ENCODE measurements at regions not wholly inside any gene's neighbourhood (a gene's known extent, or its start where the extent isn't known, plus 50 kb on each side); places are given as distances from the start of the nearest gene placed in this dataset.
"Not testable (repeated sequence)": the region's sequence is repeated elsewhere in the genome, so short reads cannot be mapped to it uniquely, and the experiment has no call there.

DNA sequence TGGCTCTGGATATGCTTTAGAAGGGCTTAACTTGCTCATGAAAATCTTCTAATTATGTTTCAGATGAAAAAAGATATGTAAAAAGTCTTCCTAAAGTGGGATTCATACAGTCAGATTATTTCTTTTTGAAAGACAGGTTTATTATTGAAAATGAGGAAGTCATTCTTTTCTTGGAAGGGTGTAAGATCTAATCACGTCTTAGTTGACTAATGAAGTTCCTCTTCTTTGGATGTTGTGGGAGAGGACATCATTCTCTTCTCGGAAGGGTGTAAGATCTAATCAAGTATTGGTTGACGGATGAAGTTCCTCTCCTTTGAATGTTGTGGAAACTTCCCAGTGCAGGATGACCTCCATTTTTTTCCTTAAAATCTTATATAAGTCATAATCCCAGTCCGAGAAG lies 74.9 kb downstream of the ALG10 start:
- DNase-seq, result no peak

DNA sequence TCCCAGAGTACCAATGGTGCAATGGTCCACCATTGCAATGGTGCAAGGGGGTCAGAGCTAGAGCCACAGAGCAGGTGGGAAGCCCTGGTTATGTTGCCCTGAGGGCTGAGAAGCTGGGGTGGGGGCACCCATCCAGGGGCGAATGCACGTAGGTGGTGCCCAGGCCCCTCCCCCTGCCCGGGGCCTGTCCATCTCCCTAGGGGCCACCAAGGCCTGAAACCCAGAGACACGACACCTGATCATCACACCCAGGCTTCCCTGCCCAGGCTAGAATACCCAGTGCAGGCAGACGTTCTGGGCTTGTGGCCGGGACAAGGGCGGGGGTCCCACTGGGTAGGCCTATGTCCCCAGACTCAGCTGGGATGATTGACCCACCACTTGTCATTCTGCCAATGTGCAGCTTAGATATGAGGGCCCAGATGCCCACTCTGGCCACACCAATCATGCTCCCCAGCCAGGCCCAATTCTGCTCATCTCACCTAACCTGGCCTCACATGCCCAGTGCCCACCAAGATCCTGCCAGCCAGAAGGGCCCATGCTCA lies 83.2 kb downstream of the ALG10 start:
- no peak for DNase-seq

DNA sequence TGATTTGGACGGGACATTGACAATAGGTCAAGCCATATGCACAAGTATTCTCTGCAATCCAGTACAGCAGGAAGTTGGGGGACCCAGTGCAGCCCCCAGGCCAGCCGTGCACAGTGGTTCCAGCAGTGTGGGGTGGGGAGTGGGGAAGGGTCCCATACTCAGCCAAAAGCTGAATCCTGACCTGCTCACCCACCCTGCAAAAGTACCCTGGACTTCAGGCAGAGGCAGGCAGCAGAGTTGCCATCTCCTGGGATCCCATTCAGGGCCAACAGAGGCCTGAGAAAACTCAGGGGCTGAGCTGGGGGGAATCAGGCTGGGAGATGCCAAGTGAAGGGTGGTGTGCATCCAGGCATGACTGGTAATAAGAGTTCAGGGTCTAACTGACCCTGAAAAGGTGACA lies 83.9 kb downstream of the ALG10 start:
- no peak for DNase-seq

DNA sequence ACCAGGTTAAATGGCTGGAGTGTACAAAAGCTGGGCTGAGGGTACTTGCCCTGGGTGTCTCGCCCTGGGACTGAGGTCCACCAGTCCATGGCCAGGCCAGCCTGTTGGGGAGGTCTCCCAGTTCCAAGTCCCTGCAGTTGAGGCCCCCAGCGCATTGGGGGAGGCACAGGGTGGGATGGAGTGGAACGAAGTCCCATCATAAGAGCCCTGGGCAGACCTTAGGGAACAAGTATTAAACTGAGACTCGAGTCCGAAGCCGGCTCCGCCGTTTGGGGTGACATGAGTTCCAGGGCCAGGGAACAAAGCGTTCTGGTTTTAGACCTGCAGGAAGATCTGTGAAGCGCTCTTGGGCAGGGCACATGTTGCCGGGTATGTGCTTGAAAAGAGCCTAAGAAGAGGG lies 84.7 kb downstream of the ALG10 start:
- no peak for DNase-seq

DNA sequence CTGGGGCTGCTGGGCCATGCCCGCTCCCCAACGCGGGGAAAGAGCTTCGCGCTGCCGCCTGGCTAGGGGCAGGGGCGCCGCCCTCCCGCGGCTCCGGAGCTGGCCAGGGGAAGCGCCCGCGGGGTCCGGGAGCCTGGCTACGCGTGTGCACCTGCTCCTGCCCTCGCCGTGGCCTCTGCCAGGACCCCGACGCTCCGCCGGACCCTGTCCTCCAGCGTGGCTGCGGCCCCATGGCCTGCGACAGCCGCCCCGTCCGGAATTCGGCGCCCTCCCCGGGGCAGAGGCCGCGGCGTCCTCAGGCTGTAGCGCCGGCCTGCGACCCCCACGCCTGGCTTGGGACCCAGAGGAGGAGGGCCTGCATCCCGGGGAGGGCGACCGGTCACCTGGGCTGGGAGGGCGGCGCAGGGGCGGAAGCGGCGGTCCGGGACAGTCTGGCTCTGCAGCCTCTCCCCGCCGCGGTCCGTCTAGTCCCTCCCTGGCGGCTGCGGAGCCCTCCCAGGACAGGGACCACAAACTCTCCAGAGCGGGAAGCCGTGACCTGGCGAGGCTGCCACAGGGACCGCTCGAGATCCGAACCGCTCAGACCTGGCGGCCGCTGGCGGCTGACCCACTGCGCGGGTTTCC lies 85.6 kb downstream of the ALG10 start:
- no peak for DNase-seq

DNA sequence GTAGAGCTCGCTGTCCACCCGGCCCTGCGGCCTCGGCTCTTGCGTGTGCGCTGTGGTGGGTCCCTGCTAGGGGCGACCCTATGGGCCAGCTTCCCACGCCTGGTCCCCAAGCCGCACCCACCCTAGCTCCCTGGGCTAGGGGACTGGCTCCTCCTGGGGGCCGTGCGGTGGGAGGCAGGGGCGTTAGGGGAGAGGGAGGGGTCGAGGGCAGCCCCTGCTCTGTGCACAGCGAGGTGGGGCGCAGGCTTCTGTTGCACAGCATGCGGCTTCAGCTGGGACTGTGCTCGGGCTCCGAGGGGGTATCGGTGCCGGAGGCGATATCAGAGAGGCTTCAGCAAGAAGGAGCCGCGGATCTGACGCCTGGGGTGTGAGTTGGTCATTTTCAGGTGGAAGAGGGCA lies 86.1 kb downstream of the ALG10 start:
- DNase-seq, result no peak

DNA sequence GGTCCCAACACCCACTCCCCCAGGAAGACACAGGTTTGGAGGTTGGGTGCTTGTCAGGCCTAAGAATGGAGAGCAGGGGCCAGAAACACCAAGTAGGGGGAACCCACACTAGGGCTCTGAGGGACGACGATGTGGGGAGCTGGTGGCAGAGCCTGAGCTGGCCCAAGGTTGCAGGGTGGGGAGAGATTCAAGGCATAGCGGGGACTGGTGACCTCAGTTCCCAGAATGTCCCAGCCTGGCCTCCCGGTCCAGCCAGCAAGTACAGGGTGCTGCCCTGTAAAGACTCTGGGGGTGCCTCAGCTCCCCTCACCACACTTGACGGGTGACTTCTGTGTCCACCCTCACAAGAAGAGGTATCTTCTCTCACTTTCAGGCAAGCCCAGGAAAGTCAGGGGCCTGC lies 86.7 kb downstream of the ALG10 start:
- no peak for DNase-seq

DNA sequence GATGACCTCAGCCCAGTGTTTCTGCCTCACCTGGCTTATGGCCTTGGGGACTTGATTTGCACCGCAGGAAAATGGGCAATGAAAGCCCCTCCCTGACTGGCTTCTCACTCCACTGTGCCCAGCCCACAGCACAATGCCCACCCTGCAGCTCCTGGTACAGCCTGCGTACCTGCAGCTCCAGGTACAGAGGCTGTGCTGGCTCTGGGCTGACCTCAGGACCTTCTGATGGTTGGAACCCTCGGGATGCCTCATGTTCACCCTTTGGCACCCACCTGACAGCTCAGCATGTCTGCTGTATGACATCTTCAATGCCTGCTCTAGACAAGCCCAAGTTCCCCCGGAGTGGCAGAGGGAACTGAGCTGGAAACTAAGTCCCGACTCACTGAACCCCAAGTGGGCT lies 87.1 kb downstream of the ALG10 start:
- no peak for DNase-seq

DNA sequence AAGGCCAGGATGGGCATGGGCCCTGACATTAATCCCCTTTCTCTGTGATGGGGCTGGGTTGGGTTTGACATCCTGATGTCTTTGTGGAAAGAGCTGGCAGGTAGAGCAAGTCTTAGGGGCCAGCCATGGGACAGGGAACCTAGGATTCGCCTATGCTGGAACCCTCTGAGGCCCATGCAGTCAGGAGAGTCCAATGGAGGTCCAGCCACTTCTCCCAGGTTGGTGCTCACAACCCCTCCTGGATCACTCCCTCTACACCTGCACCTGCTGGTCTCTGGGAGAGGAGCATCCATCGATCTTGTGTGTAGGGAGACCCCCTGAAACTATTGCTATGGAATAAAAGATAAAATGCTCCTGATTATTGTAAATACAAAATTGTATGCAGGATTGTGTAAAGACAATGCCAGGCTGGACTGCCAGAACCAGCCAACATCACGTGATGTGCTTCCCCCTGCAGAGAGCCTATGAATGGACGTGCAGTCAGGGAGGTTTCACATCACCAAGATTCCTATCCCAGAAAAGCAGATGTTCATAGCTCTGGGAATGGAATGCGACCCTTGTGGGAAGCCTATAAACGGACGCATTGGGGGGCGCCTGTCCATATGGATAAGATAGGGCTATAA lies 87.7 kb downstream of the ALG10 start:
- not testable (repeated sequence) for DNase-seq

DNA sequence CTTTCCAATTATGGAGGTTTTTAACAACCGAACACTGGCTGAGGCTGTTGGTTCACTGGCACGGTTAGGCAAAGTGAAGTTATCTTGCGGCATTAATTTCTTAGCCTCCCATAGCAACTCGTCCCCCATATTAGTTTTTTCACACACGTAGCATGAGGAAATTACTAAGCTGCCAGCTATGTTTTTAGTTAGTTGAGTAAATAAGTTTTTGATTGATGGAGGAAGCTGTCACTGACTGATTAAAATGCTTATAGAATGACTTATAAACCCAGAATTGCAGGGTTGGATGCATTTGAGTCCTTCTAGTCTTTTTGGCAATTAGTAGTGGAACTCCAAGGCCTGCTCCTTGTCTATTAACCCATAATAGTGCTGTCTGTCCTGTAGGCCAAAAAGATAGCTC lies 97.1 kb downstream of the ALG10 start:
- no peak for DNase-seq

DNA sequence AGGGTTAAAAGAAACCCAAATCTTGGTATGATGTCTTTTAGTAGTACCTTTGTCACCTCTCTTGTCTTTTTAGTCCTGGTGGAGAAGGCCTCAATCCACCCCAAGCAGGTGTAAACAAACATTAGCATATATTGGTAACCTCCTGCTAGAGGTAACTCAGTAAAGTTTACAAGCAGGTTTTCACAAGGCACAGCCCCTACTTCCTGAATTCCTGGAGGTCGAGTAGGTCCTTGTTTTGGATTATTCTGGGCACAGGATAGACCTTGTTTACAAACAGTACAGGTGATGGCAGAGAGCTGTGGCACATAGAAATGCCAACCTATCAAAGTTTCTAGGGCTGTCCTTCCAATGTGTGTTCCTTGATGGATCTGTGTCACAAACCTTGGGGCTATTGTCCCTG lies 99.1 kb downstream of the ALG10 start:
- DNase-seq, result no peak

DNA sequence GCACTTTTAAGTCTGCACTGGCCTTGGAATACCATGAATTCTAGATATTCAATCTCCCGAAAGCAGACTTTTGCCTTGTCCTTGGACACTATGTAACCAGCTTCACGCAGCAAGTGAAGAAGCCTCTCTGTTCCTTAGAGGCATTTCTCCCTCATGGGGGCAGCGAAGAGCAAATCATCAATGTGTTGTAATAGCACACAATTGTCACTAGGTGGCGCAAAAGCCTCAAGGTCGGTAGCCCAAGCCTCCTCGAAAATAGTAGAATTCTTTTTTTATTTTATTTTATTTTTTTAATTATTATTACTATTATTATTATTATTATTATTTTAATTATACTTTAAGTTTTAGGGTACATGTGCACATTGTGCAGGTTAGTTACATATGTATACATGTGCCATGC lies 100.8 kb downstream of the ALG10 start:
- peak in 24 of 56 donors; percentile 1 to 71 (median 12) for DNase-seq

DNA sequence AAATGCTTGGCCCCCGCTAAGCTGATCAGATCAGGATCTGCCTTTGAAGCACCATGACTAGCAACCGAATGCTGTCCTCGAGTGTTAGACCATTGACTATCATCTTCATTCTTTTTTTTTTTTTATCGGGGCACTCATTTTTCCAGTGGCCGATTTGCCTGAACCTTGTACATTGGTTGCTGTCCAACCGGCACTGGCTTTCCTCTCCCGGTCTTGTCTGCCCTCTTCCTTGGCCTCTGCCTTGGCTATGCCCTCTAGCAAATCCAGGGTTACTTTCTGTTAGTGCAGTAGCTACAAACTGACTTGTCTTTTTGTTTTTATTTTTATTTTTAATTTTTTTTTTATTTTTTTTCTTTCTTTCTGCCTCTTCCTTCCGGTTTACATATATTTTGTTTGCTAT lies 102.3 kb downstream of the ALG10 start:
- no peak for DNase-seq

DNA sequence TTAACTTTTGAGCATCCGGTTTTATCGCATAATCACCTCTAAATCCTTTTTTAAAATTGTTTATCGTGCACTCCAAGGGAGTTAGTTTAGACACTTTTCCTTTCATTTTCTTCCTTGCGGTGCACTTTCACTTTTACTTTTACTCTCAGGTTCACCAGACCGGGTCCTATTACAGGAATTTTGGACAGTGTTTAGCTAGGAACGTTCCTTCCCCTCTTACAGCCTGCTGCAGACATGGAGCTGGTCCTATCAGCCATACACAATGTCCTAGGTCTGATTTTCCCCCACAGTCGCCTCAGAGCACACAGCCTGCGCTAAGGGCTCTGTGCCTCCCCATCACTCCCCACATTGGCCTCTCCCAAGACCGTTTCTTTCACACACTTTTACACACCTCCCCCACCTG lies 103.9 kb downstream of the ALG10 start:
- DNase-seq, result no peak

DNA sequence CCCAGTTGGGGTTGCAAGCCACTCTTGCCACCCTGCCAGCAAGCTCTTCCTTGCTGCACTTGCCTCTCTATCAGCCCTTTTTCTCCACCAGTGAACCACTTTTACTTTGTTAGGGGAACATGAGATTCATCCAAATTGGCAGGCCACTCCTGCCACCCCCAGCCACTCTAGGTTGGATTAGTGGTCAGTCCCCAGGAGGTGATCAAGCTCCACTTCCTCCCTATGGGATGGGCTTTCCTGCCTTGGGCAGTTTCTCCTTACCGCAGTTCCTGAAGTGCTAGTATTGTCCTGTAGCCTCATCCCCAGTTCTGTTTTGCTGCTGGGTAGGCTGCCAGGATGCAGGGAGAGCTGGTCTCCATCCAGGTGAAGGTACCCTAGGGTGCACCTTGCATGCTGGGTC lies 104.5 kb downstream of the ALG10 start:
- no peak for DNase-seq

DNA sequence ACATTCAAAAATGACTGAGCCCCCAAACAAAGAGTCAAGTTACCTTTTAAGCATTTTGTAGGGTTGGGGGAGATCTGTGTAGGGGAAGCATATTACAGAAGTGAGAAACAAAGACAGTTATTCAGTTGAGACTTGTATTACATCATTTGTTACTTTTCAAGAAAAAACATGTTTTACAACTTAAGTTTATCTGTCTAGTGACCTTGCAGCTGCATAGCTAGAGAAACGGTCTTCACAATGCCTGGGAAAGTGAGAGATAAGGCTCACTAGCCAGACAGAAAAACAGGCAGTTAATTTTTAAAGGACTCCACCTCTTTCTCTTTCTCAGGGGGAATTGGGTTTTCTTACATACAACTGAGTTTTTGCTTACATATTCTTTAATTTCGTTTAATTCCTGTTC lies 105.1 kb downstream of the ALG10 start:
- DNase-seq, result not testable (repeated sequence)

DNA sequence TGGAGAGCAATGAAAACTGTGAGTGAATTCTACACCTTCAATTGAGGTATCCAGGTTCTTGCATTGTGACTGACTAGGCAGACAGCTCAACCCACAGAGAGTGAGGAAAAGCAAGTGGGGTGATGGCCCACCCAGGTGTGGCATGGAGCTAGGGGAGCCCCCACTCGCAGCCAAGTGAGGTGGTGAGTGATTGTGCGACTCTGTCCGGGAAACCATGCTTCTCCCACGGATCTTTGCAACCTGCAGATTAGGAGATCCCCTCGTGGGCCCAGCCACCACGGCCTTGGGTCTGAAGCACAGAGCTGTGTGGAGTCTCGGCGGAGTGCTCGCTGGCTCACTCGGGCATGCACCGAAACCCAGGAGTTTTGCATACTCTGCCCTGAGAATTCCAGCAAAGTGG lies 120.1 kb downstream of the ALG10 start:
- DNase-seq, result no peak

DNA sequence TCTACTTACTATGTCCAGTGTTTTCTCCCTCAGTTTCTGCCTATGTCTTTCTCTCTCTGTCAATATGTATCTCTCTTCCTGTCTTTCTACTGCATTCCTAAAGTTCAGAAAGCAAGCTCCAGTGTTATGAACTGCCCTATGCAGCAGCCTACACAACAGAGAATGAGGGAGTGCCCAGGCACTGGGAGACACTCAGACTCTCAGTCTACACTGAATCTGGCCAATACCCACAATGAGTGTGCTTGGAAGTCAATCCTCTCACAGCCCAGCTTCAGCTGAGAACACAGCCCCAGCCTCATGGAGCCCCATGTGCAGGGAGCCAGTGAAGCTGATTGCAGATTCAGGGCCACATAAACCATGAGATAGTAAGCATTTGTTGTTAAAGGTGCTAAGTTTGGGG lies 128.7 kb downstream of the ALG10 start:
- DNase-seq, result no peak

DNA sequence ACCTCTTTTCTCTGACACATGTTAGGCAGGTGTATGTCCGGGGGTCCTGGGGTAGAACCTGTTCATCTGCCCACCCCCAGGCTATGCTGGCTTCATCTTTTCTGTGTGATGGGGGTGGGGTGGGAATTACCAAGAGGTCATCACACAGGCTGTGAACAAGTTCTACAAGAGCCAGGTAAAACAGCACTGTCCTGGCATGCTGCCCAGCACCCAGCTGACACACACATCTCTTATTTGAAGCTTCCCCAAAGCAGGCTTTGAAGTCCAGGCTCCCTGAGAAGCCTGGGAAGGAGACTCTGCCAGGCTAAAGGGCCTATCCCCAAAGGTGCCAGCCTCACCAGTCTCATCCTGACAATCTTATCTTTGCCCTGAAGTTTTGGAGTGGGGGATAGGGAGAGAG lies 141.1 kb downstream of the ALG10 start:
- DNase-seq, result no peak

DNA sequence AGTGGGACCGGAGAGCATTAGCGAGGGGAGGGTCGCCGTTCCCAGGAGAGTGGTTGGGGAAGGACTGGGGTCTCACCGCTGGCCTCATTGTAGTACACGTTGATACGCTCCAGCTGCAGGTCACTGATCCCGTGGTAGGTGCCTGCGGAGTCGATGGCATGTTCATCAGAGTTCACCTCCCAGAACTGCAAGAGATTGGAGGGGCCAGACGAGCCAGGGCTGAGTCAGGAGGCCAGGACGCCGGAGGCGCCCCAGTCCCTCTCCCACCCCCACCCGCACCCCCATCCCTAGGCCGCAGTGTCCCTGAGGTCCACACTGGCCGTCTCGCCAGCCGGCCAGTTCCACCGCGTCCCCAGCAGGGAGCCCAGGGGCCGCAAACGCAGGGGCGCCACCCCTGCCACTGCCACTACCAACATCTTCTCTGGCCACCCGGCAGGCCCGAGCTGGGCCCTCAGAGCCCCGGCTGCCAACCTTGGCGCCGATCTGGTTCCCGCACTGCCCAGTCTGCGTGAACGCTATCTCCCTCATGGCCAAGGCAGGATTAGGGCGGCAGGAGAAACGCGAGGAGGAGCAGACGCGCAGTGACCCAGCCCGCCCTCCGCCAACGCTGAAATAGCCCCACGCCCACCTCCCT lies 144.2 kb downstream of the ALG10 start:
- DNase-seq, result no peak

DNA sequence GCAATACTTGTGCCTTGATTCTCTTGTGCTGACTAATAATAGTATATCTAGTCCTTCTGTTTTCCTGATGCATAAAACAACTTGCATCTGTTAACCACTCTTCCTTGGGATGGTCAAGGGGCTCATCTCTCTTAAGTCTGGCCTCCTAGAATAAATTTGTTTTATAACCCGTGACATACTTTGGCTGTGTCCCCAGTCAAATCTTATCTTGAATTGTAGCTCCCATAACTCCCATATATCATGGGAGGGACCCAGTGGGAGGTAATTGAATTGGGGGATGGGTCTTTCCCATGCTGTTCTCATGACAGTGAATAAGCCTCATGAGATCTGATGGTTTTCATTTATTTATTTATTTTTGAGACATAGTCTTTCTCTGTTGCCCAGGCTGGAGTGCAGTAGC lies 146.2 kb downstream of the ALG10 start:
- not testable (repeated sequence) for DNase-seq

DNA sequence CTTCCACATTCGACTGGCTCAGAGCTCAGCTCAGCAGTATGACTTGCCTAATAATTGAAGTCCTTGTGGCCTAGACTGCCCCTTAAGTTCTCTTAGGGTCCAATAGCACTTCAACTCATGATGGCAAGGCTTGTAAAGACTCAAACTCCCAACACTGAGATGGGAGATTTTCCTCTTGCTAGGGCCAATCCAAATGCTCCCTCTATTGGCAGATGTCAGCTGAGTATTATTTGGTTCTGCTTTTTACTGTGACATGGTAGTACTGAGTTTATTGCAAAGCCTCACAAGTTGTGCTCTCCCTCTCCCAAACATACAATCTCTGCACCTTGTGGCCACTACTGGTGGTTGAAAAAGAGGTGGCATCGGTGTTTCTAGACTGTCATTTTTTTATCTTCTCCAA lies 164.2 kb downstream of the ALG10 start:
- no peak for DNase-seq

DNA sequence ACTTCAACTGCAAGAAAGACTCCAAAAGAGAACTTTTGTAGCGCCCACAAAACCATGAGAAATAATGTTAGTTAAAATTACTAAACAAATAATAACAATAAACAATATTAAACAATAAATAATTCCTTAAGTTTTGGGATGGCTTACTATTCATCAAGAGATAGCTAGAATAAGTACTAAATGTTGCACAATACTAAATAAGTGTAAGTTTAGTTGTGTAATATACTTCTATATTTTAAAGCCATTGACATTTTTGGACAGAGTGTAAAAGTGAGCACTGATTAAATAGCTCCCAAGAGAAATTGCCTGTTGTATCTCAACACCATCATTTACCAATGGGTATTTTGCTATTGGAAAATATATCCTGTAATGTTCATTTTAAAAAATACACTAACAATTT lies 166.7 kb downstream of the ALG10 start:
- no peak for DNase-seq
